ENCODE measurements at regions not wholly inside any gene's neighbourhood (a gene's known extent, or its start where the extent isn't known, plus 50 kb on each side); places are given as distances from the start of the nearest gene placed in this dataset.
A peak's percentile ranks its signal among the peaks of the same experiment; 100 is the strongest.

- no peak for FAIRE-seq
- DNase-seq (ENCODE audit: low spot score), result no peak
Measured at GRCh38 chr7:47045207-47046051, 536.5 kb downstream of the TNS3 start.

GRCh38 chr7:47044625-47045024 lies 537.3 kb downstream of the TNS3 start:
- DNase-seq (ENCODE audit: low spot score) (no peak), FAIRE-seq (no peak)

- DNase-seq (ENCODE audit: low spot score), result no peak
- no peak for FAIRE-seq
Measured at GRCh38 chr7:47043304-47043703, 538.6 kb downstream of the TNS3 start.

- DNase-seq (ENCODE audit: low spot score) (no peak), FAIRE-seq (no peak)
Measured at GRCh38 chr7:47042669-47043068, 539.2 kb downstream of the TNS3 start.

GRCh38 chr7:47040795-47041347 lies 541.0 kb downstream of the TNS3 start:
- no peak for FAIRE-seq
- no peak for DNase-seq (ENCODE audit: low spot score)

GRCh38 chr7:47039904-47040303 lies 542.0 kb downstream of the TNS3 start:
- FAIRE-seq, result no peak
- DNase-seq (ENCODE audit: low spot score), result no peak

GRCh38 chr7:47039089-47039648 lies 542.7 kb downstream of the TNS3 start:
- DNase-seq (ENCODE audit: low spot score) (no peak), FAIRE-seq (no peak)

GRCh38 chr7:47038621-47039020 lies 543.3 kb downstream of the TNS3 start:
- FAIRE-seq (no peak), DNase-seq (ENCODE audit: low spot score) (no peak)

- DNase-seq (ENCODE audit: low spot score) (no peak), FAIRE-seq (no peak)
Measured at GRCh38 chr7:47037607-47038006, 544.3 kb downstream of the TNS3 start.

- DNase-seq (ENCODE audit: low spot score), result no peak
- FAIRE-seq, result no peak
Measured at GRCh38 chr7:47036909-47037308, 545.0 kb downstream of the TNS3 start.

- DNase-seq (ENCODE audit: low spot score) (no peak), FAIRE-seq (no peak)
Measured at GRCh38 chr7:47035522-47035921, 546.4 kb downstream of the TNS3 start.

GRCh38 chr7:47034180-47034579 lies 547.7 kb downstream of the TNS3 start:
- DNase-seq (ENCODE audit: low spot score) (no peak), FAIRE-seq (no peak)

GRCh38 chr7:47032536-47032908 lies 549.4 kb downstream of the TNS3 start:
- no peak for FAIRE-seq

GRCh38 chr7:47031786-47032535 lies 550.0 kb downstream of the TNS3 start:
- FAIRE-seq (no peak), DNase-seq (ENCODE audit: low spot score) (no peak)

More at GRCh38 chr7:47032536-47032908, 549.4 kb downstream of the TNS3 start:
- no peak for DNase-seq (ENCODE audit: low spot score)

GRCh38 chr7:47028284-47028683 lies 553.6 kb downstream of the TNS3 start:
- DNase-seq (ENCODE audit: low spot score) (no peak), FAIRE-seq (no peak)

GRCh38 chr7:47027695-47028240 lies 554.1 kb downstream of the TNS3 start:
- DNase-seq (ENCODE audit: low spot score) (no peak), FAIRE-seq (no peak)

GRCh38 chr7:47026780-47027361 lies 555.0 kb downstream of the TNS3 start:
- DNase-seq (ENCODE audit: low spot score) (no peak), FAIRE-seq (no peak)

- DNase-seq (ENCODE audit: low spot score) (no peak), FAIRE-seq (no peak)
Measured at GRCh38 chr7:47024991-47025390, 556.9 kb downstream of the TNS3 start.

- FAIRE-seq, result no peak
- DNase-seq (ENCODE audit: low spot score), result peak; percentile 15
Measured at GRCh38 chr7:47008461-47008860, 573.5 kb downstream of the TNS3 start.

- DNase-seq (ENCODE audit: low spot score), result no peak
- no peak for FAIRE-seq
Measured at GRCh38 chr7:47007471-47007870, 574.4 kb downstream of the TNS3 start.

- DNase-seq (ENCODE audit: low spot score), result no peak
- no peak for FAIRE-seq
Measured at GRCh38 chr7:47000561-47000960, 581.4 kb downstream of the TNS3 start.
